NCI-H1436 (cell line): ENCODE measurements at regions not wholly inside any gene's neighbourhood (a gene's known extent, or its start where the extent isn't known, plus 50 kb on each side); places are given as distances from the start of the nearest gene placed in this dataset.

ENCODE experiments used
- DNase-seq: peaks from one replicate; lab custom pipeline; 2025; lab: John Stamatoyannopoulos, UW

DNA sequence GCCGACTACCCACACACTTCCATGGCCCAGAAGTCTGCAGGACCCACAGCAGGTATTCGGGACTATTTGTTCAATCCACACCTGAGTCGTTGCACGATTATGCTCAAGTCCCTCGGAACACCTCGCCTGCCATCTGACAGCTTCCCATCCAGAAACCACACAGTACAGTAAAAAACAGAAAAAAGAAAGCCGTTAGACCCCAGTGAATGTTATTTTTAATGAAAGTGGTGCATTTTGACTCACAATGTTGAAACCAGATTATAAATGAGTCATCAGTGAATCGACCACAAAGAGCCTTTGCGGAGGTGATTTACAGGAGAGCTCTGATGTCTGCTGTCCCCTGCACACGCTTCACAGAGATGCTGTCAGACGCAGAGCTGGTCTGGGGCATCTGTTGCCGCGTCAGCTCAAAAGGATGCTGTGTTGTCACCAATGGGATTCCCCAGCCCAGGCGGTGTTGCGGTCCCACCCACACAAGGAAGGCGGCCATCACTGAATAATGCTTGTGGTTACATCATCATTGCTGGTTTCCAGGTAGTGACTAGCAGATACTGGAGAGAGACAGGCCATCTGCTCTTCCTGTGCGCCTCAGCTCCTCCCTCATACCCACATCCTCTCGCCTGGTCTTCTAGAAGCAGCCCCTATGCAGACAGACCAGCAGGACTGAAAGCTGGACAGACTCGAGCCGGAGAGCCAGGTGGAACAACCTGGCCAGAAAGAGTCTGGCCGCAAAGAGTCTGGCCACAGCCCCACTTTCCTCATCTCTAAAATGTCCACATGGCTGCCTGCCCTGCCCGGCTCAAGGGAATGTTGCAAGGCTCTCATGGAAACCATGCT lies 116.8 kb downstream of the TOMM20 start:
- DNase-seq = no peak

DNA sequence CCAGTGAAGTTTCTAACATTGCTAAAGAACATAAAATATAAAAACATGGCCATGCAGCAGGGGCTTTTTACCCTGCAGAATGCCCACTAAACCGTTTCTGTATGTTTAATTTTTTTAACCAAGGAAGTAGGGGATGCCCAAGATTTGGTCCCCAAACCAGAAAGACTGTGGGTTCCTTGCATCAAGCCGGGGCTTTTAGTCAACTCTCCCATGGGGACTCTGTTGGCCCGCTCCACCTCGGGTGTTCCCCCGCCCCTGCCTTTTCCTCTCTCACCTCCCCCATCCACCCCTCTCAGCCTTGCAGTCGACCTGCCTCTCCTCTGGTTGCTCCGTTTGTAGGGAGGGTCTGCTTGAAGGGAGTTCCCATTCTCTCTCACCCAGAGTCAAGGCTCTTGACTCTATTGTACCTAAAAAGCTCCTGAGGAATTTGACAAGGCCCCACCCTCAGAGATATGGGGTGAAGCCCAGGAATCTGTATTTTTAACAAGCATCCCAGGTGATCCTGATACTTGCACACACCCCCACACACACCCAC lies 117.5 kb downstream of the TOMM20 start:
- DNase-seq = no peak

DNA sequence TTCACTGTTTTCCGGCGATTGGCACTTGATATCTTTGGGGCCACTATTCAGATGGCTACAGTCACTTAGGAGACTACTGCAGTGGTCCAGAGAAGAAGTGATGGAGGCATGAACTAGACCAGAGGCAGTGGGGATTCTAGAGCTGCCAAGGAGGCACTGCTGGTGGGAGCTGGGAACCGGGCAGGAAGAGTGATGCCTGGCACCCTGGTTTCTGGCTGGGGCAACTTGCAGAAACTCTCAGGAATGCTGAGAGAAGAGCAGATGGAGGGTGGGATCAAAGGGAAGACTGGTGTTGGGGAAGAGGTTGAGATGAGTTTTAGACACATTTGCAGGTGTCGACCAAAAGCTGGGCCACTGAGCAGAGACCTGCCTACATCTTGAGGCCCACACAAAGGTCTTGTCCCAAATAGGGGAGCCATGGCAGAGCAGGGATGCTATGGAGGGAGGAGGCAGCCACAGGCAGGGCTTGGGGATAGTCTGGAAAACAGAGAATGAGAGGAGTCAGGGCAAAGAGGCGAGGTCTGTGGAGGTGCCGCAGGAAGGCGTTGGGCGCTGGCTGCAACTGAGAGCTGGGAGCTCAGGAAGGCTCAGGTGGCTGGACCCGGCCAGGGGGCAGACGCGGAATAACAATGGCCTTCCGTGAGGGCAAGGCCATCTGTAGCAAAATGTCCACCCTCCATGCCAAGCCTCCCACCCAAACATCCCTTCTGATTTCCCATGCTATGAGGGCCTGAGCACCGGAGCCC lies 118.9 kb downstream of the TOMM20 start:
- no peak for DNase-seq

DNA sequence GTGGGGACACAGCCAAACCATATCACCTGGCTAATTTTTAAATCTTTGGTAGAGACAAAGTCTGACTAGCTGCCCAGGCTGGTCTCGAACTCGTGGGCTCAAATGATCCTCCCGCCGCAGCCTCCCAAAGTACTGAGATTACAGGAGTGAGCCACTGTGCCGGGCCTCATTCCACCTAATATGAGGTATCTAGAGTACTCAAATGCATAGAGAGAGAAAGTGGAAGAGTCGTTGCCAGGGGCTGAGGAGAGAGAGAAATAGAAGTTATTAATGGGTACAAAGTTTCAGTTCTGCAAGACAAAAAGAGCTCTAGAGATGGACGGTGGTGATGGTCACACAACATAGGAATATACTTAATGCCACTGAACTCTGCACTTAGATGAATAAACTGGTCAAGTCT lies 119.6 kb downstream of the TOMM20 start:
- DNase-seq = no peak

DNA sequence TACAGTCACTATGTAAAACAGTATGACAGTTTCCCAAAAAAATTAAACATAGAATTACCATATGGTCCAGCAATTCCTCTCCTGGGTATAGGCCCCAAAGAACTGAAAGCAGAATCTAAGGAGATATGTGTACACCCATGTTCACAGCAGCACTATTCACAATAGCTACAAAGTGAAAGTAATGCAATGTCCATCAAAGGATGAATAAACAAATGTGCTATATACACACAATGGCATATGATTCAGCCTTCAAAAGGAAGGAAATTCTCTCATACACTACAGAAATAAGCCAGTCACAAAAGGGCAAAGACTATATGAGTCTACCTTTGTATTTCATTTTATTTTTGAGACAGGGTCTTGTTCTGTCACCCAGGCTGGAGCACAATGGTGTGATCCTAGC lies 120.4 kb downstream of the TOMM20 start:
- DNase-seq = no peak

DNA sequence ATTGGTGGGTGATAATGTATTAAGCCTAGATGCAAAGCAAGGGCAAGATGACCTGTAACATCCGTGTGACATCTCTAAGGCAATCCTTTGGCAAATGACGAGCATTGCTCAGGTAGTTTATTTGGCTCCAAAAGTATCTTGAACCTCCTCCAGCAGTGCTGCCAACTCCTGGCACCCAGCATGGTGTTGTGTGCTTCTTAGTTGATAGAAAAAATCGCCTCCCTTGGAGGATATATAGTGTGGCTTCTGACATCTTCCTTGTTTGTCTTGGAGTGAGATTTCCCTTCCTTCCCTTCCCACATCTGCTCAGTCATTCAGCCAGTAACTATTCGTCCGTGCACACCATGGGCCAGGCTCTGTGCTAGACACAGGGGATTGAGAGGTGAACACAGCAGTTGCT lies 121.8 kb downstream of the TOMM20 start:
- no peak for DNase-seq

DNA sequence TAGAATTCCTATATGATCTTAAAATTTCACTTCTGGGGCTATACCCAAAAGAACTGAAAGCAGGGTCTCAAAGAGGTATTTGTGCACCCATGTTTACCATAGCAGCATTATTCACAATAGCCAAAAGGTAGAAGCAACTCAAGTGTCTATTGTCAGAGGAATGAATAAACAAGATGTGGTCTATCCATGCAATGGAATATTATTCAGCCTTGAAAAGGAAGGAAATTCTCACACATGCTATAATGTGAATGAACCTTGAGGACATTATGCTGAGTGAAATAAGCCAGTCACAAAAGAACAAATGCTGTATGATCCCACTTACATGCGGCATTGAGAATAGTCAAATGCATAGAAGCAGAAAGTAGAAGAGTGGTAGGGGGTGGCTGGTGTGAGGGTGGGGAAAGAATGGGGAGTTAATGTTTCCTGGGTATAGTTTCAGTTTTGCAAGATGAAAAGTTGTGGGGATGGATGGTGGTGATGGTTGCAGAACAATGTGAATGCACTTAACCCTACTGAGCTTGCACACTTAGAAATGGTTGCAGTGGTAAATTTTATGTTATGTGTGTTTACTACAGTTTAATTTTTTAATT lies 122.4 kb downstream of the TOMM20 start:
- no peak for DNase-seq

DNA sequence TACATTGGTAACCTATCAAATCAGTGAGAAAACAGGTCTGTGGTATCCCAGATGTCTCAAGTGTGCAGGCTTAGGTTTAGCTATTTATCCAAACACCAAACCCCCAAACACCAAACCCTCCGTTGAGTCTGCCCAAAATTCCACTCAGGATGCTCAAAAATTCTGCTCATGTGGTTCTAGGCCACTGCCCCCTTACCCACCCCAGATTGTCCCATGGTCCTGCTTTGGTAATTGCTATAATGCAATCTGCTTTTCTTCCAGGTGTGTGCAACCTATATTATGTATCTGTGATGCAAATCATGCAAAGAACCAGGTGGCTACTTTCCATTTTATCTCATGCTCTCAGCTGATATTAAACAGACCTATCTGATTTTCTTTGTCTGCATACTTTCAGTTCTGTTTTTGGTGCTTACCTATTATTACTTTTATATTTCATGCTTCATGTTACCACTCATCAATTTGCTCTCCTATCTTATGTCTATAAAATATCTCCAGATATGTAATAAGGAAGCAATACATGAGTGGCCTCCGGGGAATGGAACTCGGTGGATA lies 123.7 kb downstream of the TOMM20 start:
- no peak for DNase-seq

DNA sequence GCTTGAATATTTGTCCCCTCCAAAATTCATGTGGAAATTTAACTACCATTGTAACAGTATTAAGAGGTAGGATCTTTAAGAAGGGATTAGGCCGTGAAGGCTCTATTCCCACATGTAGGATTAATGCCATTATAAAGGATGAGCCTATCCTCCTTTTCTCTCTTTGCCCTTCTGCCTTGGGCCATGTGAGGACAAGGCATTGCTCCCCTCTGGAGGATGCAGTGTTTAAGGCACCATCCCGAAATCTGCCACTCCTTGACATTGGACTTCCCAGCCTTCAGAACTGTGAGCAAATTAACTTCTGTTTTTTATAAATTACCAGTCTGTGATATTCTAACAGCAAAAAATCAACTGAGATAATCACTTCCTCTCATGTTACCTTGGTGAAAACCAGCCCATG lies 124.4 kb downstream of the TOMM20 start:
- no peak for DNase-seq

DNA sequence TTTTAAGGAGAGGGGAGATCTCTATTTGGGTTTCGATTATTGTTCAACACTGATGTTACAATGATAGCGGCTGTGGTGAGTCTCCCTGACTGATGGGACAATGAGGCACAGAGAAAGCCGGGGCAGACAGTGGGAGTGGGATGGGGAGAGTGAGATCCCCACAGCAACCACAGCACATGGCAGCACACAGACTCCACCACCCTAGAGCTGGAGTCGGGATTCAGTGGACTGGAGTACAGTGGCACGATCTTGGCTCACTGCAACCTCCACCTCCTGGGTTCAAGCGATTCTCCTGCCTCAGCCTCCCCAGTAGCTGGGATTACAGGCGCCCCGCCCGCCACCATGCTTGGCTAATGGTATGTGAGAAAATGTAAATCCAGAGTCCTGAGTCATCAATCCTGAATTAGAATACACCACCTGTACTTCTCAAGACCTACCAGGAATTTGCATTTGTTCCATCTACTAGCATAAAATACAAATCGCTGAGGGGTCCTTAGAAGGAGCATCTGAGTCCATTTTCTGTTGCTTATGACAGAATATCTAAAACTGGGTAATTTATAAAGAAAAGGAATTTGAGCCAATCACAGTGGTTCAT lies 125.8 kb downstream of the TOMM20 start:
- DNase-seq = no peak

DNA sequence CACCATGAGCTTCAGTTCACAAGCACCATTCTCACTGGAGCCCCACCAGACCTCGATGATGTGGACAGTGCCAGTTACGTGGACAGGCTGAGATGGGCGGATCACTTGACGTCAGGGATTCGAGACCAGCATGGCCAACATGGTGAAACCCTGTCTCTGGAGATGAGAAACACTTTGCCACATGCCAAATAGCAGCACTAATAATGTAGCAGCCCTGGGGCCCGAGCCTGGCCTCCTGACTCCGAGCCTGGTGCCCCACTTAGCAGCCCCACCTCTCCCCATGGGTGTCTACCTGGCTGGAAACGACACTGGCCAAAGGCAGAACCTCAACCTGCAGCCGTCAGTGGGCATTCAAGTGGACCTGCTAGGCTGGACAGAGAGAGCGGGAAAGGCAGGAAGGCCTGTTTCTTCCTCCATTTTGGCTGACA lies 129.1 kb downstream of the TOMM20 start:
- DNase-seq = no peak

DNA sequence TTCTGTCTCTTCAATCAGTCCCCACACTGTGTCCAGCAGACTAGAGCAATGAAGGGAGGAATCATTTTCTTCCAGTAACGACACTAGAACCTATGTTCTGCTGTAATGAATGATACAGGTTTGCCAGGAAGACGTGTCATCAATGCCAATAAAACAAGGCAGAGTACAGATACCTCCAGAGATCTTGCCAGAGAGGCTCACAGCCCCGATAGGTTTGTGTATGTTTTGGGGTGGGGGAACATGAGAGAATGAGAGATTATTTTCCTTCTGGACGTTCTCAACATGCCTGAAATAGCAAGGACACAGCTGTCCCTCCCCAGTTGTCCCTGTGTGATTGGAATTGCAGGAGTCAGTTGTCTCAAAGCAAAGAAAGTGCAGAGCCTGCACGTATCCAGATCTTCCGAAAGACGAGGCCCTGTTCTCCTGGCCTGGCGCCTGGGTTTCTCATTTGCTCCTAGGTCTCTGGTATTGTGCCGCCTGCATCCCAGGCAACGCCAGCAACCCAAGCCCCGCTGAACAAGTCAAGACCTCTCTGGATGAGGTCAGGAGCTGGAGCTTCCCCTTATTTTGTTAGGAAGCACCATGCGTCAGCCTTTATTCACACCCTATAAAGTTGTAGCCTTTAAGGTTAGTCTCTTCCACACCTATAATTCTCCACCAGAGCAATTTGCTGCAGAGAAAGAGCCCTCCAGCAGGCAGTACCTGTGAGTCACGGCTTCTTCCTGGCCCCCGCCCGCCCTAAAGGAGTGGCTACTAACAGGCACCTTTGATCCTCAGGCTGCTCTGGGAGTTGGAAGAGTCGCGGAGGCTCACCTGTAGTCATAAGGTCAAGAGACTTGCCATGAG lies 130.5 kb downstream of the TOMM20 start:
- DNase-seq = no peak

DNA sequence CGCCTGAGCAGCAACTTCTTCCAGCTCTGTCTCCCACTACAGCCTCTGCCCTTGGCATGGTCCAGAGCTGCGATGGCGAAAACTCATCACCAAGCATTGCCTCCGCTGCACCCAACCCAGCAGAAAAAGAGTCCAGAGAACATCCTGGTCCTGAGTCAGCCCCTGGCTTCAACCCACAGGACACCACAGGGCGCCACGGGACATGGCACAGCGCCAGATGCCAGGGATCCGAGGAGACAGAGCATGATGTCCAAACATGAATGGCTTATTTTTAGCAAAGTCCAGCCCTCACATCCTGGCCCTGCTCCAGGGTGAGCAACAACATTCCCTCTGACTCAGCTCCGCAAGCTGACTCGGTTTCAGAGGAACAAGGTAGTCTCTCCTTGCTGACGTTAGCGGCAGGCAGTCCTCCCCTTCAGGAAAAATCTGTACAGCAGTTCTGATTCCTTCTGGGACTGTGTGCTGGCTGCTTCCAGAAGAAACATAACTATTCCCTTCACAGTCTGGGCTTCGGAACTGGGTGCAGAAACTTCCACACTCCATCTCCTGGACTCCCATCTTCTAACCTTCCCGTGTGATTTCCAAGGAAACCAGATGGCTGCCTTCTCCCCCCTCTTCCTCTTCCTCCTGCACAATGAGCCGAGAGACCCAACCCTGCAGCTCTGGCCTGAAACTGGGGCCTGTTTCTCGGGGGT lies 131.3 kb downstream of the TOMM20 start:
- no peak for DNase-seq

DNA sequence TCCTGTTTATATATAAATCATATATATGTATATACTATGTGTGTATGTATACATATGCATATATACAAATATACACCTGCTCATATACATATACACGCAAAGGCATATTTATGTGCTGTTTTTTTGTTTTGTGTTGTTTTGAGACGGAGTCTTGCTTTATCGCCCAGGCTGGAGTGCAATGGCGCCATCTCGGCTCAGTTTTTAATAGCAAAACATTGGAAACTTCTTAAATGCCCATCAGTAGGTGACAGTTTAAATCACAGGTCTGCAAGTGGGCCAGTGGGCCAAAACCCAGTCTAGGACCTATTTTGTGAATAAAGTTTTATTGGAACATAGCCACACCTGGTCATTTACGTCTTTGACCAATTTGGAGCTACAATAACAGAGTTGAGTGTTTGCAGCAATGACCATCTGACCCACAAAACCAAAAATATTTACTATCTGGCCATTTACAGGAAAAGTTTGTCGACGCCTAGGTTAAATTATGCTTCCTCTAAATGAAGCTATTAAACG lies 132.3 kb downstream of the TOMM20 start:
- DNase-seq = no peak

DNA sequence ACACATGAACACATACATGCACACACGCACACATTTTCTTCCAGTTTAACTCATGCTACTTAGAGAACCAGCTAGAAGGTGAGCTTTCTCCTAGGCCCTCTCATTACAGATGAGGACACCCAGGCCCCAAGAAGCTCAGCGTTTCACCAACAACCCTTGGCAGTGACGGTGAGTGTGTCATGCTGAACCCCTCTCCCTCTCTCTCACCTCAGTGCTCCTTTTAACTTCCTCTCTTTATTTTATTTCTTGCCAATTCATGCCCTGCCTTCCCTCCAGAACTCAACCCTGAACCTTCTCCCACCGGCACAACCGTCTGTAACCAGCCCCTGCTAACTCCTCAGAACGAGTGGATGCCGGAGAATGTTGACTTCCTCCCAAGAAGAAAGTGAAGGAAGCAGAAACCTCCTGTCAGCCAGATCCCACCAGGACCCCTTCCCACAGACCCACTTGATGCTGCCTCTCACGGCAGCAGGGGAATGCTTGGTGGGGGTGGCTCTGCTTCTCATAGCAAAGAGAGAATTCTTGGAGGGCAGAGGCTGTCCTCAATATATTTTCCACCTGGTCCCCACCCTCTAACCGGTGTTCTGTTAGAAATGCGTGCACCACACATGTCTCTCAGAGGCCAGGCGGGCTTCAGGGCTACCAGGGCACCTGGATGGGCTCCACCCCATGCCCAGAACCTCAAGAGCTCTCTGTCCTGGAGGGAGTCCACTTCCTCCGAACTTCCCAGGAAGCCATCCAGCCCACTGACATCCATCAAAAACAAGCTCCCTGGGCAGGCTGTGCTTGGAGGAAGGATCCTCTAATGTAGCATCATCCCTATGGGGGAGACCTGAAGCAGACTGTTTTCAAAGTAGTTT lies 134.0 kb downstream of the TOMM20 start:
- DNase-seq = no peak

DNA sequence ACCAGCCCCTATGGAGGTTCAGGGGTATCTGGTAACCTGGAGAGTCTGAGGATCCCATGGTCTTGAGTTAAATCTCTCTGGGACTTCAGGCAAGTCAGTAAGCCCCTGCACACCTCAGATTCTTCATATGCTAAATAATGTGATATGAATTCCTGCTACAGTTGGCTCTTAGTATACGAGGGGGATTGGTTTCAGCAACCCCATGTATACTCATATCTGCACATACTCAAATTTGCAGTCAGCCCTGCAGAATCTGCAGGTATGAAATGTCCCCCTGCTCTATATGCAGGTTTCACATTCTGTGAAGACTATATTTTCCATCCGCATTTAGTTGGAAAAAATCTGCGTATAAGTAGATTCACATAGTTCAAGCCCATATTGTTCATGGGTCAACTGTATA lies 136.6 kb downstream of the TOMM20 start:
- DNase-seq = no peak

DNA sequence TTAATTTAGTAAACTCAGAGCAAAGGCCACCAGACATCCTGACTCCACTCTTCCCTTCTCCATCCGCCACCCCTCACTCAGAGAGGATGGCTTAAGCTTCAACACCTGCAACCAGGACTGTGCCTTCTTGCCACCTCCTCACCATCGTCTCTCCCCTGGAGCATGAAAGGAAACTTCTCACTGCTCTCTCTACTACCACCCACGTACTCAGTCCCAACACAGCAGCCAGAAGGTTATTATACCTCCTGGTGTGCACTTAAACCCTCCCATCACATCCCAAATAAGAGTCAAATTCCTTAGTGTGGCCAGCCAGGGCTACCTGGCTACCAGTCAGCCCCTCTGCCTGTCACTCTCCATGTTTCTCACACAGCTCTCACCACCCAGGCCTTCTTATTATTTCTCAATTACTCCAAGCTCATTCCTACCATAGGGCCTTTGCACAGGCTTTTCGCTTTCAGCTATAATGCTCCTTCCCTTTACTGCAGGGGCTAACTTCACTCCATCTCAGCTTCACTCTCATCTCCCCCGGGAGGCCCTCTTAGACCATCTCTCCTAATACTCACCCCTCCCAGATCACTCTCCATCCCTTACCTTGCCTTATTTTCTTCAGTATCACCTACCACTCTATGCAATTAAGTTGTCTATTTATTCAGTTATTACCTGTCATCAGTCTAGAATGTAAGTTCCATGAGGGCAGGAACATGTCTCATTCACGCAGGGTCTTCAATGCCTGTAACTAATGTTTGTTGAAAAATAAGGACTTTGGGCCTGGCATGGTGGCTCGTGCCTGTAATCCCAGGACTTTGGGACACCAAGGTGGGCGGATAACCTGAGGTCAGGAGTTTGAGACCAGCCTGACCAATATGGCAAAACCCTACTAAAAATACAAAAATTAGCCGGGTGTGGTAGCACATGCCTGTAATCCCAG lies 137.5 kb downstream of the TOMM20 start:
- DNase-seq = no peak

DNA sequence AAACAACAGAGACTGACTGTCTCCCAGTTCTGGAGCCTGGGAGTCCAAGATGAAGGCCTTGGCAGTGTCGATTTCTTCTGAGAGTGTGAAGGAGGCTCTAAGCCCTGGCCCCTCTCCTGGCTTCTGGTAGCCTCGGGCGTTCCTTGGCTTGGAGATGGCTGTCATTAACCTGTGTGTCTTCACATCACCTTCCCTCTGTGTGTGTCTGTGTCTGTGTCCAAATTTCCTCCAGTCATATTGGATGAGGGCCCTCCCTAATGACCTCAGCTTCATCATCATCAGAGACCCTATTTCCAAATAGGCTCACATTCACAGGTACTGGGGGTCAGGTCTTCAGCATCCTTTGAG lies 138.3 kb downstream of the TOMM20 start:
- no peak for DNase-seq
